H1 (cell line): ENCODE measurements at regions not wholly inside any gene's neighbourhood (a gene's known extent, or its start where the extent isn't known, plus 50 kb on each side); places are given as distances from the start of the nearest gene placed in this dataset.

Experiments used
- CHD7 ChIP-seq: fragments of 300-600 bp; sonication (generic); IDR thresholded peaks from 2 replicates; pipeline ENCODE4 v1.7.1; 2012; ENCODE audit warnings: low read length, moderate library complexity, mild to moderate bottlenecking, inconsistent platforms; ENCODE audit not compliant: insufficient replicate concordance
- GTF2F1 ChIP-seq: IDR thresholded peaks from 2 replicates; pipeline ENCODE4 v1.6.1; 2012; ENCODE audit warnings: low read depth, low read length, improper control_type of control experiment, borderline replicate concordance
- SAP30 ChIP-seq: fragments of 300-600 bp; sonication (generic); IDR thresholded peaks from 2 replicates; pipeline ENCODE4 v1.7.1; 2012; ENCODE audit warnings: low read length, moderate library complexity, mild to moderate bottlenecking, inconsistent platforms; ENCODE audit not compliant: insufficient read depth, insufficient replicate concordance
- SIN3A ChIP-seq, 2 experiments: IDR thresholded peaks in 1 of 2; conservative IDR thresholded peaks in 1 of 2; 2 replicates each; pipeline ENCODE4 v1.6.1; 2011 to 2012; ENCODE audit warnings: low read length in 2 of 2, improper control_type of control experiment in 1 of 2, low read depth in 1 of 2, mild to moderate bottlenecking in 1 of 2
- TAF1 ChIP-seq: IDR thresholded peaks from 2 replicates; pipeline ENCODE4 v1.6.1; 2011; ENCODE audit warnings: mild to moderate bottlenecking, low read depth, low read length
- TF ChIP-seq, protein P1 (sequence below), 3 experiments: IDR thresholded peaks; 1 replicate in 2 of 3; 2 replicates in 1 of 3; pipeline versions ENCODE4 v1.5.1 to v1.6.1; 2011; ENCODE audit warnings: low read length in 3 of 3, mild to moderate bottlenecking in 3 of 3, inconsistent platforms in 2 of 3, low read depth in 1 of 3, moderate library complexity in 1 of 3; ENCODE audit not compliant: insufficient read depth in 1 of 3; ENCODE audit errors: control extremely low read depth in 1 of 3

- TF ChIP-seq CHD7 (peak; percentile 67), SAP30 (no peak), GTF2F1 (no peak), TAF1 (no peak), SIN3A (conservative IDR thresholded peaks at IDR 0.05 in 1 of 2, IDR thresholded peaks at IDR 0.05 in 1 of 2; ENCODE audit: low read depth in 1 of 2, low read length in 2 of 2) (no peak)
- TF ChIP-seq, protein P1, sequence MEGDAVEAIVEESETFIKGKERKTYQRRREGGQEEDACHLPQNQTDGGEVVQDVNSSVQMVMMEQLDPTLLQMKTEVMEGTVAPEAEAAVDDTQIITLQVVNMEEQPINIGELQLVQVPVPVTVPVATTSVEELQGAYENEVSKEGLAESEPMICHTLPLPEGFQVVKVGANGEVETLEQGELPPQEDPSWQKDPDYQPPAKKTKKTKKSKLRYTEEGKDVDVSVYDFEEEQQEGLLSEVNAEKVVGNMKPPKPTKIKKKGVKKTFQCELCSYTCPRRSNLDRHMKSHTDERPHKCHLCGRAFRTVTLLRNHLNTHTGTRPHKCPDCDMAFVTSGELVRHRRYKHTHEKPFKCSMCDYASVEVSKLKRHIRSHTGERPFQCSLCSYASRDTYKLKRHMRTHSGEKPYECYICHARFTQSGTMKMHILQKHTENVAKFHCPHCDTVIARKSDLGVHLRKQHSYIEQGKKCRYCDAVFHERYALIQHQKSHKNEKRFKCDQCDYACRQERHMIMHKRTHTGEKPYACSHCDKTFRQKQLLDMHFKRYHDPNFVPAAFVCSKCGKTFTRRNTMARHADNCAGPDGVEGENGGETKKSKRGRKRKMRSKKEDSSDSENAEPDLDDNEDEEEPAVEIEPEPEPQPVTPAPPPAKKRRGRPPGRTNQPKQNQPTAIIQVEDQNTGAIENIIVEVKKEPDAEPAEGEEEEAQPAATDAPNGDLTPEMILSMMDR (IDR thresholded peaks at IDR 0.05; ENCODE audit: control extremely low read depth in 1 of 3, insufficient read depth in 1 of 3, low read depth in 1 of 3, low read length in 3 of 3): peak in 2 of 3 experiments; percentile 43 to 81; a peak in 2 of 4 replicates
These were observed 828.8 kb upstream of the MBL2 start (continued) for GRCh38 chr10:53601260-53601875.
